PC-9 (cell line): ENCODE measurements at regions not wholly inside any gene's neighbourhood (a gene's known extent, or its start where the extent isn't known, plus 50 kb on each side); places are given as distances from the start of the nearest gene placed in this dataset.
"Not testable (repeated sequence)": the region's sequence is repeated elsewhere in the genome, so short reads cannot be mapped to it uniquely, and the experiment has no call there.

Experiments
- BruUV-seq: library from RNA; stranded (reverse); fragments of 400-500 nt; replicated peaks from 2 replicates; lab custom pipeline; 2021; lab: Mats Ljungman, UMichigan
- CTCF ChIA-PET: fragments of 300-600 bp; sonication (Branson Sonifier 250); formaldehyde crosslinking; loops from one replicate; lab custom pipeline; 2022; ENCODE audit warnings: antibody characterized with exemption; lab: Charles Lee
- POLR2A ChIA-PET: fragments of 300-600 bp; sonication (Branson Sonifier 250); formaldehyde crosslinking; loops from one replicate; lab custom pipeline; 2022; ENCODE audit warnings: antibody characterized with exemption; ENCODE audit not compliant: unreplicated experiment; lab: Charles Lee
- DNase-seq, 2 experiments: peaks; one replicate each; pipeline versions ENCODE4 v3.0.0 to v3.0.0-alpha.2; 2015 to 2022; ENCODE audit warnings: mixed read lengths in 1 of 2
- H2AFZ ChIP-seq: fragments of 200-600 bp; sonication (generic); 2 replicates; pipeline ENCODE4 v1.8.1; 2017; ENCODE audit warnings: antibody characterized with exemption
- H3F3A ChIP-seq: fragments of 200-600 bp; sonication (generic); 2 replicates; pipeline ENCODE4 v1.8.1; 2017; ENCODE audit warnings: antibody characterized with exemption, mild to moderate bottlenecking, low read depth; ENCODE audit not compliant: insufficient read depth
- H3K27ac ChIP-seq: fragments of 200-600 bp; sonication (generic); 2 replicates; pipeline ENCODE4 v1.6.1; 2016; ENCODE audit warnings: mixed run types
- H3K27me3 ChIP-seq: fragments of 200-600 bp; sonication (generic); 2 replicates; pipeline ENCODE4 v1.6.1; 2016; ENCODE audit warnings: low read depth, mixed run types; ENCODE audit not compliant: insufficient read depth
- H3K36me3 ChIP-seq: fragments of 200-600 bp; sonication (generic); 2 replicates; pipeline ENCODE4 v1.6.1; 2016; ENCODE audit warnings: low read depth, mixed run types
- H3K4me1 ChIP-seq: fragments of 200-600 bp; sonication (generic); replicated peaks from 2 replicates; pipeline ENCODE4 v1.6.1; 2016; ENCODE audit warnings: mixed run types; ENCODE audit not compliant: insufficient read depth
- H3K4me2 ChIP-seq: fragments of 200-600 bp; sonication (generic); 2 replicates; pipeline ENCODE4 v1.6.1; 2017; ENCODE audit warnings: mixed run types
- H3K4me3 ChIP-seq: fragments of 200-600 bp; sonication (generic); 2 replicates; pipeline ENCODE4 v1.6.1; 2016; ENCODE audit warnings: mixed run types
- H3K79me2 ChIP-seq: fragments of 200-600 bp; sonication (generic); 2 replicates; pipeline ENCODE4 v1.6.1; 2017; ENCODE audit warnings: low read depth, mixed run types
- H3K9me2 ChIP-seq: fragments of 200-600 bp; sonication (generic); 2 replicates; pipeline ENCODE4 v1.8.1; 2017; ENCODE audit warnings: mild to moderate bottlenecking; ENCODE audit not compliant: insufficient read depth
- H3K9me3 ChIP-seq: fragments of 200-600 bp; sonication (generic); 2 replicates; pipeline ENCODE4 v1.8.1; 2016; ENCODE audit warnings: low read depth; ENCODE audit not compliant: insufficient read depth
- H4K20me1 ChIP-seq: fragments of 200-600 bp; sonication (generic); 2 replicates; pipeline ENCODE4 v1.8.1; 2017; ENCODE audit not compliant: insufficient read depth
- CTCF ChIP-seq: fragments of 200-600 bp; sonication (generic); conservative IDR thresholded peaks from 2 replicates; pipeline ENCODE4 v1.6.1; 2017; ENCODE audit warnings: mixed run types, antibody characterized with exemption, mild to moderate bottlenecking, moderate library complexity
- EZH2 ChIP-seq: fragments of 200-600 bp; sonication (generic); IDR thresholded peaks from 2 replicates; pipeline ENCODE4 v1.8.0; 2017; ENCODE audit warnings: antibody characterized with exemption, low read depth
- intact Hi-C: fragments of 100-400 bp; cut with micrococcal nuclease; formaldehyde crosslinking; loops from one replicate; pipeline ENCODE4 v1.10.0; 2022; ENCODE audit not compliant: unreplicated experiment

GRCh38 chr4:179165862-179166261 lies 1723.6 kb upstream of the AGA start:
- intact Hi-C loops, result no loop called here
- no peaks in the 10 kb centered on the region for H3K4me1 ChIP-seq
- H3K27me3 ChIP-seq, result no peaks in the 10 kb centered on the region
- no peak for TF ChIP-seq EZH2
- no peak for TF ChIP-seq CTCF
- H3K4me3 ChIP-seq, result no peak overlapping the region
- H2AFZ ChIP-seq, result no peak overlapping the region
- H3K9me3 ChIP-seq, result no peaks in the 10 kb centered on the region
- no peak overlapping the region for H3K27ac ChIP-seq
- CTCF ChIA-PET, result no interaction called here
- H3K79me2 ChIP-seq, result no peaks in the 10 kb centered on the region
- H3K36me3 ChIP-seq, result no peaks in the 10 kb centered on the region
- no peaks in the 10 kb centered on the region for H3K9me2 ChIP-seq
- POLR2A ChIA-PET, result no interaction called here
- H4K20me1 ChIP-seq, result no peaks in the 10 kb centered on the region
- no peak overlapping the region for H3K4me2 ChIP-seq
- no peak for DNase-seq
- BruUV-seq, result no TSS peak
- no peaks in the 10 kb centered on the region for H3F3A ChIP-seq

- H3K9me3 ChIP-seq, BruUV-seq, H4K20me1 ChIP-seq, H3K79me2 ChIP-seq, intact Hi-C loops, H3F3A ChIP-seq, H3K4me2 ChIP-seq, DNase-seq, H3K4me3 ChIP-seq, H3K4me1 ChIP-seq, H2AFZ ChIP-seq, H3K27ac ChIP-seq, CTCF ChIA-PET, H3K9me2 ChIP-seq, POLR2A ChIA-PET, H3K27me3 ChIP-seq, H3K36me3 ChIP-seq: not testable (repeated sequence)
Measured at GRCh38 chr4:179170308-179170707, 1728.1 kb upstream of the AGA start.

GRCh38 chr4:179182741-179183140 lies 1740.5 kb upstream of the AGA start:
- no peak for DNase-seq
- H3K27me3 ChIP-seq, result no peaks in the 10 kb centered on the region
- no peak overlapping the region for H2AFZ ChIP-seq
- BruUV-seq, result no TSS peak
- no peak overlapping the region for H3K4me2 ChIP-seq
- no peaks in the 10 kb centered on the region for H3K36me3 ChIP-seq
- H3K4me3 ChIP-seq, result no peak overlapping the region
- H3K9me2 ChIP-seq, result no peaks in the 10 kb centered on the region
- ChIA-PET POLR2A (no interaction called here), CTCF (no interaction called here)
- no peaks in the 10 kb centered on the region for H4K20me1 ChIP-seq
- no peaks in the 10 kb centered on the region for H3K79me2 ChIP-seq
- H3F3A ChIP-seq, result no peaks in the 10 kb centered on the region
- H3K27ac ChIP-seq, result no peak overlapping the region
- intact Hi-C loops, result no loop called here
- TF ChIP-seq EZH2 (no peak), CTCF (no peak)
- H3K4me1 ChIP-seq, result no peaks in the 10 kb centered on the region
- no peaks in the 10 kb centered on the region for H3K9me3 ChIP-seq

GRCh38 chr4:179195887-179196286 lies 1753.7 kb upstream of the AGA start:
- H4K20me1 ChIP-seq, result no peaks in the 10 kb centered on the region
- H3K36me3 ChIP-seq, result no peaks in the 10 kb centered on the region
- H3K4me2 ChIP-seq, result no peak overlapping the region
- intact Hi-C loops, result no loop called here
- no peaks in the 10 kb centered on the region for H3K9me2 ChIP-seq
- BruUV-seq, result no TSS peak
- H3K4me1 ChIP-seq, result no peaks in the 10 kb centered on the region
- no peak overlapping the region for H3K4me3 ChIP-seq
- POLR2A ChIA-PET, result no interaction called here
- no peak for DNase-seq
- H3F3A ChIP-seq, result no peaks in the 10 kb centered on the region
- H3K27me3 ChIP-seq, result no peaks in the 10 kb centered on the region
- H3K9me3 ChIP-seq, result no peaks in the 10 kb centered on the region
- CTCF ChIA-PET, result no interaction called here
- H3K27ac ChIP-seq, result no peak overlapping the region
- no peaks in the 10 kb centered on the region for H3K79me2 ChIP-seq
- H2AFZ ChIP-seq, result no peak overlapping the region
- no peak for TF ChIP-seq EZH2
- TF ChIP-seq CTCF, result no peak
